NCI-H748 treated with DMSO at 0.1 percent for 48 hours (cell line): ENCODE measurements at regions not wholly inside any gene's neighbourhood (a gene's known extent, or its start where the extent isn't known, plus 50 kb on each side); places are given as distances from the start of the nearest gene placed in this dataset.

Source experiments
- DNase-seq: peaks from one replicate; lab custom pipeline; 2025; lab: John Stamatoyannopoulos, UW

GRCh38 chr6:19035461-19036195 lies 648.5 kb downstream of the RNF144B start:
- DNase-seq: no peak

DNA sequence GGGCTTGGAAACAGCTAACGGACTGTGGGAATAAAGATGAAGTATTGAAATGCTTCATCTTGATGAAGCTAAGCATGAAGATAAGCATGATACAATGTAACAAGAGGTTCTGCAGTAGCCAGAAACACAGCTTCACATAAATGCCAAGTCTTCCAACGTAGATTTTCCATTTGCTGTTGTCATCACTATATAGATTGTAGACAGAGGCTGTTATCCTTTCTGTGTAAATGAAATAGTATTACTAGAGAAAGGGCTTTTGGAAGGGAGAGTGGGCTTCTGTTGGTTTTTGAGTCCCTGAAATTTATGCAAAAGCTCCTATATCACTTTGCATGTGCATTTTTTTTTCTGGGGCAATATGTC lies 649.0 kb downstream of the RNF144B start:
- no peak for DNase-seq

GRCh38 chr6:19037607-19038006 lies 650.5 kb downstream of the RNF144B start:
- no peak for DNase-seq

- DNase-seq: no peak
Observed at GRCh38 chr6:19039287-19039686, 652.1 kb downstream of the RNF144B start.

GRCh38 chr6:19041906-19042305 lies 654.8 kb downstream of the RNF144B start:
- no peak for DNase-seq

DNA sequence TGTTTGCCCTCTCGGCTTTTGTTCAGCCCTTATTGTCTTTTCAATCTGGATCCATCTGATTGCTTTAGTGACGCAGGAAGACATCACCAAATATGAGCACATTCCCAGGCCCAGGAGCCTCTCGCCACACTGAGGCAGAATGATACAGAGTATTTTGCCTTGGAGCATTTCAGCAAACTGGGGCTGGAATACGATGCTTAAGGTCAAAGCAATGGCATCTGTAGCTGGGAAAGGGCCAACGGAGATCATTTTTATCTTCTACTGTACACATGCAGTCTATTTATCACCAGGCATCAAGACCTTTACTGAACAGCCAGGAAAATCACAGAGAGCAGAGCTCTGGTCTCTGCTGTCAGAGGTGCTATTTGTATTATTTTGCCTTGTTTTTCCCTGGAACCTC lies 655.3 kb downstream of the RNF144B start:
- no peak for DNase-seq

- no peak for DNase-seq
Observed at GRCh38 chr6:19050765-19051164, 663.6 kb downstream of the RNF144B start.

GRCh38 chr6:19052219-19052618 lies 665.1 kb downstream of the RNF144B start:
- no peak for DNase-seq

DNA sequence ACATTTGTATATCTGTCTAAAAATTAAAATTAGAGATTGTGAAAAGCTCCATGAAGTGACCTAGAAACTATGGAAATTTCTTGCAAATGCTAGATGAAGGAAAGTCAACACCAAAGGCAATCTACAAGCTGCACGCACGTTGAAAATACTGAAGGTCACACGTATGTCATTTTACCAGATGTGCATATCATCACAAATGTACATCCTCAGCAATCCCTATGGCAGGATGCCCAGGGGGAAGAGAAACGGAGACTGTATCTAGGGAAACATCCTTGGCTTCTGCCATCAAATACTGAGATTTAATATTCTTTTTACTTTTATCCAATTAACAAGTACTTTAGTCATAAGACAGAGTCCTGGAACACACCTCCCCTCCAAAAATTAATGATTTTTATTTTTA lies 672.0 kb downstream of the RNF144B start:
- no peak for DNase-seq

GRCh38 chr6:19067165-19067564 lies 680.0 kb downstream of the RNF144B start:
- DNase-seq: no peak

DNA sequence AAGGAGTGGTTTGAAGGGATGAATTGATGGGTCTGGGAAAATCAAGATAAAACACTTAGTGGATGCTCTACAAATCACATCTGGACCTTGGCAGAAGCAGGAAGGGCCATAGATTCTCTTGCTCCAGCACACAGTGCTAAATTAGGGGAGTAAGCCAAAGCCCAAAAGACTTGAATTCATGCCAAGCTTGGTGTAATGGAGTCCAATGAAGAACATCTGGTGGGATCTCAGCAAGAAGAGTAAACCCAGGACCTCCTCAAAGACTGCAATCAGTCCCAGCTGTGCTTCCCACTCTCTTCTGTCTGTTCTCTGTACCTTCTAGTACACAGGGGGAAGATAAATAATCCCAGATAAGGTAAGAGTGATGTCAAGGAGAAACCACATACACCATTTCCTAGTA lies 683.4 kb downstream of the RNF144B start:
- DNase-seq: no peak

- DNase-seq: no peak
Observed at GRCh38 chr6:19083801-19084200, 696.7 kb downstream of the RNF144B start.

- no peak for DNase-seq
Observed at GRCh38 chr6:19086480-19086879, 699.3 kb downstream of the RNF144B start.

GRCh38 chr6:19087296-19087695 lies 700.1 kb downstream of the RNF144B start:
- no peak for DNase-seq

GRCh38 chr6:19087897-19088296 lies 700.7 kb downstream of the RNF144B start:
- no peak for DNase-seq

DNA sequence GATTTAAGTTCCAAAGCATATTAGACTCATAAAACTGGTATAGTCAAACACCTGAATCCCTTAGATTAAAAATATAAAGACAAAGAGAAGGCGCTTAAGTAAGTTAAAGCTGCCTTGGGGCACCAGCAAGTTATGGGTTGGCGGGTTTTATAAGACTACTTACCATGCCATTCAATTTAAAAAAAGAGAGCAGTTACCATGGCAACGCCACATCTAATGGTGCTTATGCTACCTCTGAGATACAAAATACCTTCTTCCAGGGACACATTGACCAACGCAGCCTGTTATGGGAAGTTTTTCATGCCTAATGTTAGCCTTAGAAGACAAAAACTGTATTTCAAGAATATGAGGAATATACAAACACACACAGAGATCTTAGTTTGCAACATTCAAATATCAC lies 713.6 kb downstream of the RNF144B start:
- DNase-seq: no peak

DNA sequence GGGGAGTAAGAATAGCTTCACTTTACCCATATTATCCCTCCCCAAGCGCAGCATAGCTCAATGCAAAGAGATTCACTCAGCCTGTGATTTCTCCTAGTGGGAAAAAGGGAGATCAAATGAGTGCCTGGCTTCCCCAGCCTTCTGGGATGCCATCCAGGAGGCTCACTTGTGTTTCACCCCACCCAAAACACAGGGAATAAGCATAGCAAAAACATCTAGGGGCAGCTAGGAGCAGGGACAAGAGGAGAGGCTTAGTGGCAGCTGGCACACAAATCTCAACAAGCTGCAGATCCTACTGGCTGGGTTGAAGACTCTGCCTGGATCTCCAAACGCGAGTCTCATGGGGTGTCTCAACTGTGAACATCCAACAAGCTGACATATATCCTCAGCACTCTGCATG lies 715.8 kb downstream of the RNF144B start:
- DNase-seq: no peak

DNA sequence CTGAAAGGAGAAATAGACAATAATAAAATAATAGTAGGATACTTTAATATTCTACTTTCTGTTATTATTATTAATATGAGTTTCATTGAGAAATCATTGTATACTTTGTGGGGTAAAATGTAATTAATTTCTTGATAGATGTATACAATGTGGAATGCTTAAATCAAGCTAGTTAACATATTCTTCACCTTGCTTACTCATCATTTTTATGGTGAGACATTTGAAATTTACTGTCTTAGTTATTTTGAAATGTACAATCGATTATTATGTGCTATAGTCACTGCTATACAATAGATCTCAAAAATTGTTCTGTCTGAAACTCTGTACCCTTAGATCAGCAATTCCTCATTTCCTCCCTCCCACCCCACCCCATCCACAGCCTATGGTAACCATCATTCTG lies 720.3 kb downstream of the RNF144B start:
- DNase-seq: no peak

DNA sequence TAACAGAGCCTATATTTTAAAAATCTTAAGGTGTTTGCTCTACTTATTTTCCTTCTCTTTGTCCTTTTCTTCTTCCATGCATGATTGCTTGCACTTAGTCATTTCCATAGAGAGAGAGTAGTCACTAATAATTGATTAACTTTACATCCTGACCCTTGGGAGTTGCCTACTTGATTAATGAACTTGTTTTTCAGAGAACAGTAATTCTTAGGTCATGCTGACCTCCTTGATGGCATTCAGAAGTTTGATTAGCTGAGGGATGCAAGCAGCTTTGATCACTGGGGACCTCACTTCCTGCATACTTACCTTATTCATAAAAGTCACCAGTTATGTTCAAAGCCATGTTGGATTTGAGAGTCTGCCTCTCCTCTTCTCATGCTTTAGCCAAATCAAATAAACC lies 715.6 kb upstream of the ID4 start:
- DNase-seq: no peak

- no peak for DNase-seq
Observed at GRCh38 chr6:19127081-19127480, 710.1 kb upstream of the ID4 start.

- no peak for DNase-seq
Observed at GRCh38 chr6:19128701-19129100, 708.5 kb upstream of the ID4 start.

DNA sequence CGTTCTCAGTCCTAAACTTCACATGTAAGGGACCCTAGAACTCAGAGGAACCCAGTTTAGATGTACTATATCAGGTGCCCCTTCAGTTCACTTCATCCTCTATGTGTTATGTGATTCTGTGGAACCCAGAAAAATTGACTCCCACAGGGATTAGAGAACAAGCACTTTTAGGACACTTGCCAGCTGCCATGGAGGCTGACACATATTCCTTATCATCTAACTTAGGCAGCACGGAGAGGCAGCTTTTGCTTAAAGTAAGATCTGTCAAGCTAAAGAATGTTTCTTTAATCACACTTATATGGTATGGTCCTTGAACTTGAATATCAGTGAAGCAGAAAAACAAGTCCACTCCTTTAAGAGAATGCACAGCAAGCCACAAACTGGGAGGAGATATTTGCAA lies 701.5 kb upstream of the ID4 start:
- DNase-seq: no peak

- DNase-seq: no peak
Observed at GRCh38 chr6:19137505-19137904, 699.7 kb upstream of the ID4 start.

- DNase-seq: no peak
Observed at GRCh38 chr6:19142275-19142674, 694.9 kb upstream of the ID4 start.

GRCh38 chr6:19150307-19150706 lies 686.9 kb upstream of the ID4 start:
- no peak for DNase-seq
